IMR-90 (cell line): ENCODE measurements at regions not wholly inside any gene's neighbourhood (a gene's known extent, or its start where the extent isn't known, plus 50 kb on each side); places are given as distances from the start of the nearest gene placed in this dataset.

Experiments used
- ATAC-seq: fragments of 200-7000 bp; cut with Tn5 transposase; 2 replicates; pipeline ENCODE4 v1.9.1; 2020; ENCODE audit warnings: low read depth, mild to moderate bottlenecking, moderate library complexity
- BruUV-seq: library from RNA; stranded (reverse); fragments of 400-500 nt; replicated peaks from 2 replicates; lab custom pipeline; 2021; lab: Mats Ljungman, UMichigan
- CTCF ChIA-PET: fragments of 300-600 bp; formaldehyde crosslinking; extraction: SDS; loops from one replicate; lab custom pipeline; 2021; ENCODE audit warnings: antibody characterized with exemption; lab: Yijun Ruan, JAX
- POLR2A ChIA-PET: fragments of 300-600 bp; sonication (Branson Sonifier 250); formaldehyde crosslinking; loops from one replicate; lab custom pipeline; 2022; ENCODE audit warnings: antibody characterized with exemption; ENCODE audit not compliant: unreplicated experiment; lab: Charles Lee
- DNase-seq: peaks from one replicate; pipeline ENCODE4 v3.0.0; 2013
- H2AFZ ChIP-seq: replicated peaks from 2 replicates; pipeline ENCODE3; 2013; ENCODE audit warnings: low read length, mild to moderate bottlenecking; ENCODE audit not compliant: poor library complexity
- H2AK5ac ChIP-seq: 2 replicates; pipeline ENCODE4 v1.6.1; 2013; ENCODE audit warnings: low read depth, low read length, inconsistent platforms
- H2AK9ac ChIP-seq: replicated peaks from 2 replicates; pipeline ENCODE3; 2013; ENCODE audit warnings: mild to moderate bottlenecking, low read depth, low read length, moderate library complexity; ENCODE audit not compliant: poor library complexity
- H2BK120ac ChIP-seq: 2 replicates; pipeline ENCODE4 v1.6.1; 2013; ENCODE audit warnings: low read depth, low read length, inconsistent platforms
- H2BK15ac ChIP-seq: 3 replicates; pipeline ENCODE4 v1.6.1; 2013; ENCODE audit warnings: low read depth, low read length, inconsistent platforms
- H2BK20ac ChIP-seq: 2 replicates; pipeline ENCODE4 v1.6.1; 2013; ENCODE audit warnings: low read depth, mild to moderate bottlenecking, inconsistent platforms, low read length, moderate library complexity
- H2BK5ac ChIP-seq: 2 replicates; pipeline ENCODE4 v1.6.1; 2013; ENCODE audit warnings: mild to moderate bottlenecking, low read depth, low read length, inconsistent platforms; ENCODE audit not compliant: poor library complexity, severe bottlenecking
- H3K14ac ChIP-seq: replicated peaks from 2 replicates; pipeline ENCODE4 v1.6.1; 2013; ENCODE audit warnings: low read depth, low read length, inconsistent platforms
- H3K18ac ChIP-seq: 2 replicates; pipeline ENCODE4 v1.6.1; 2013; ENCODE audit warnings: low read depth, low read length, control low read depth
- H3K23ac ChIP-seq: 2 replicates; pipeline ENCODE4 v1.6.1; 2013; ENCODE audit warnings: low read depth, low read length, inconsistent platforms
- H3K27ac ChIP-seq: 2 replicates; pipeline ENCODE4 v1.5.1; 2013; ENCODE audit warnings: mild to moderate bottlenecking, control low read depth, low read length; ENCODE audit not compliant: insufficient read depth
- H3K27me3 ChIP-seq: 2 replicates; pipeline ENCODE4 v1.6.1; 2013; ENCODE audit warnings: low read length; ENCODE audit not compliant: control insufficient read depth, insufficient read depth
- H3K36me3 ChIP-seq: 2 replicates; pipeline ENCODE4 v1.6.1; 2013; ENCODE audit warnings: low read length, mixed read lengths; ENCODE audit not compliant: control insufficient read depth, insufficient read depth
- H3K4ac ChIP-seq: 2 replicates; pipeline ENCODE4 v1.6.1; 2013; ENCODE audit warnings: low read depth, low read length, inconsistent platforms
- H3K4me1 ChIP-seq: 2 replicates; pipeline ENCODE4 v1.6.1; 2013; ENCODE audit warnings: low read length, mixed read lengths; ENCODE audit not compliant: control insufficient read depth, insufficient read depth
- H3K4me2 ChIP-seq: 2 replicates; pipeline ENCODE4 v1.6.1; 2013; ENCODE audit warnings: low read depth, mild to moderate bottlenecking, control low read depth, low read length, moderate library complexity
- H3K4me3 ChIP-seq: 2 replicates; pipeline ENCODE4 v1.5.1; 2013; ENCODE audit warnings: low read depth, mild to moderate bottlenecking, control low read depth, low read length, moderate library complexity; ENCODE audit not compliant: insufficient read depth
- H3K56ac ChIP-seq: 2 replicates; pipeline ENCODE4 v1.6.1; 2013; ENCODE audit warnings: low read length, inconsistent platforms; ENCODE audit not compliant: insufficient read depth; ENCODE audit errors: extremely low read depth
- H3K79me1 ChIP-seq, 2 experiments: 2 replicates each; pipeline ENCODE4 v1.6.1; 2013; ENCODE audit warnings: low read length in 2 of 2, inconsistent platforms in 1 of 2, low read depth in 1 of 2
- H3K9ac ChIP-seq: 2 replicates; pipeline ENCODE4 v1.6.1; 2013; ENCODE audit warnings: low read depth, low read length, control low read depth
- H3K9me1 ChIP-seq: 2 replicates; pipeline ENCODE4 v1.6.1; 2013; ENCODE audit warnings: low read length, inconsistent platforms; ENCODE audit not compliant: insufficient read depth
- H3K9me3 ChIP-seq: 2 replicates; pipeline ENCODE4 v1.6.1; 2013; ENCODE audit warnings: low read length; ENCODE audit not compliant: control insufficient read depth, insufficient read depth
- H4K20me1 ChIP-seq: 2 replicates; pipeline ENCODE4 v1.6.1; 2013; ENCODE audit warnings: low read length, inconsistent platforms; ENCODE audit not compliant: insufficient read depth
- H4K5ac ChIP-seq: 2 replicates; pipeline ENCODE4 v1.6.1; 2013; ENCODE audit warnings: mild to moderate bottlenecking, low read depth, low read length, control low read depth
- H4K8ac ChIP-seq, 2 experiments: 2 replicates each; pipeline ENCODE4 v1.6.1; 2013; ENCODE audit warnings: low read depth in 2 of 2, low read length in 2 of 2, control low read depth in 1 of 2, inconsistent platforms in 1 of 2
- H4K91ac ChIP-seq: 2 replicates; pipeline ENCODE4 v1.6.1; 2013; ENCODE audit warnings: low read depth, low read length, inconsistent platforms; ENCODE audit not compliant: insufficient read depth
- FOS ChIP-seq: fragments of 150-350 bp; IDR thresholded peaks from 2 replicates; pipeline ENCODE4 v1.6.1; 2016; ENCODE audit warnings: low read depth, low read length
- WGBS, 2 experiments: methylation state at CpG; one replicate each; pipeline versions ENCODE4 v1.1.5 to v1.1.7; 2013; ENCODE audit warnings: missing lambda C conversion rate in 2 of 2; ENCODE audit not compliant: insufficient read length in 1 of 2; ENCODE audit errors: extremely low coverage in 2 of 2; 5-methylcytosine and 5-hydroxymethylcytosine counted together
- dilution Hi-C: fragments of 300-500 bp; cut with HindIII; formaldehyde crosslinking; loops from one replicate; pipeline ENCODE4 v1.14.3; 2018; ENCODE audit warnings: low sequenced_read_pairs; ENCODE audit not compliant: unreplicated experiment
- in situ Hi-C: fragments of 300-500 bp; cut with MboI; formaldehyde crosslinking; loops from 3 replicates; pipeline ENCODE4 v1.14.3; 2019; ENCODE audit warnings: low sequenced_read_pairs, inconsistent platforms, mixed read lengths
- intact Hi-C: fragments of 100-400 bp; cut with micrococcal nuclease; formaldehyde crosslinking; loops from 2 replicates; pipeline ENCODE4 v1.10.0; 2022
- TF ChIP-seq, protein P1 (sequence below): conservative IDR thresholded peaks from 2 replicates; pipeline ENCODE4 v1.5.1; 2012; ENCODE audit warnings: mild to moderate bottlenecking, low read depth, low read length, improper control_type of control experiment

DNA sequence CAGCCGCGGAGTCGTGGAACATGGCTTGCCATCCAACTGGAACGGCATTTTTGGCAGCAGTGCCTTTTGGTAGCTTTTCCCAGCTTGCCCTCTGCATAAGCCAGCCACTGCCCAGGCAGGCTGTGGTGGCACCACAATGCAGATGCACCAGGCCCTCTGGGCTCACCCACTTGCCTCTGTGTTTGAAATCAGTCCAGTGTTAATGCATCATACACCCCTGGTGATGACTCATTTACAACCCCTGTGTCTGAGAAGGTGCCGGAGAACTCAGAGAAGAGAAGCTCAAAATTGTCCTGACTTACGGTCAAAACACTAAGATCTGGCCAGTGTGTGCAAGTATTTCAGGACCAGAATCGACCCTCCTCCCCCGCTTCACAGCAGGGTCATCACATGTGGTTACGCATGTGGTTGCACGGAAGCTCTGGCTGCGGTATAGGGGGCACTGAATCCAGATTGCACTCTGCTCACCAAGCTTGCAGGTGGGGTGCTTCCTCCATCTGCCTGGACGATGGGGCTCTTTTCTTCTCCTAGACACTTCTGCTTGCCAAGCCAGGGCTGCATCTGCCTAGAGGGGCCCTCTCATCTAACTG is 66.5 kb upstream of the SMIM15 start:
- Histone ChIP-seq H2AFZ (peak overlapping the region; percentile 24), H3K4ac (no peak overlapping the region), H2BK15ac (no peak overlapping the region), H3K56ac (no peak overlapping the region), H4K8ac (no peak overlapping the region), H3K4me2 (no peak overlapping the region), H3K36me3 (no peaks in the 10 kb centered on the region), H3K9me3 (0 out of 2 replicates have a peak, but pooled peaks cover 2% of the 10 kb centered on the region), H2BK20ac (no peak overlapping the region), H4K91ac (no peak overlapping the region), H3K9ac (no peak overlapping the region), H4K20me1 (no peaks in the 10 kb centered on the region), H3K79me1 (no peaks in the 10 kb centered on the region), H3K9me1 (peaks cover 19% of the 10 kb centered on the region; the same call in 1 of the 2 replicates), H3K18ac (no peak overlapping the region), H3K4me3 (no peak overlapping the region), H3K14ac (0 out of 2 replicates have a peak overlapping the region, but pooled peaks have one; percentile 15), H2BK5ac (no peak overlapping the region), H2BK120ac (no peak overlapping the region), H2AK9ac (peak overlapping the region; percentile 60), H2AK5ac (no peak overlapping the region), H3K27me3 (no peaks in the 10 kb centered on the region), H3K23ac (no peak overlapping the region), H3K27ac (no peak overlapping the region), H4K5ac (no peak overlapping the region), H3K4me1 (peaks cover 12% of the 10 kb centered on the region; the same call in 1 of the 2 replicates)
- POLR2A ChIA-PET, result interaction anchor here (0.6 kb wide), 1 partner anchor 104 kb away, joined by 3 read pairs; no protein-coding TSS in a partner anchor
- DNase-seq (peak; percentile 52), ATAC-seq (peak; percentile 45; the same call in 1 of the 2 replicates)
- CTCF ChIA-PET, result no interaction called here
- intact Hi-C loops (no loop called here), in situ Hi-C loops (no loop called here), dilution Hi-C loops (no loop called here)
- TF ChIP-seq, protein P1, sequence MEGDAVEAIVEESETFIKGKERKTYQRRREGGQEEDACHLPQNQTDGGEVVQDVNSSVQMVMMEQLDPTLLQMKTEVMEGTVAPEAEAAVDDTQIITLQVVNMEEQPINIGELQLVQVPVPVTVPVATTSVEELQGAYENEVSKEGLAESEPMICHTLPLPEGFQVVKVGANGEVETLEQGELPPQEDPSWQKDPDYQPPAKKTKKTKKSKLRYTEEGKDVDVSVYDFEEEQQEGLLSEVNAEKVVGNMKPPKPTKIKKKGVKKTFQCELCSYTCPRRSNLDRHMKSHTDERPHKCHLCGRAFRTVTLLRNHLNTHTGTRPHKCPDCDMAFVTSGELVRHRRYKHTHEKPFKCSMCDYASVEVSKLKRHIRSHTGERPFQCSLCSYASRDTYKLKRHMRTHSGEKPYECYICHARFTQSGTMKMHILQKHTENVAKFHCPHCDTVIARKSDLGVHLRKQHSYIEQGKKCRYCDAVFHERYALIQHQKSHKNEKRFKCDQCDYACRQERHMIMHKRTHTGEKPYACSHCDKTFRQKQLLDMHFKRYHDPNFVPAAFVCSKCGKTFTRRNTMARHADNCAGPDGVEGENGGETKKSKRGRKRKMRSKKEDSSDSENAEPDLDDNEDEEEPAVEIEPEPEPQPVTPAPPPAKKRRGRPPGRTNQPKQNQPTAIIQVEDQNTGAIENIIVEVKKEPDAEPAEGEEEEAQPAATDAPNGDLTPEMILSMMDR, result no peak
- peak; percentile 49 for TF ChIP-seq FOS
- no TSS peak for BruUV-seq
- WGBS, 2 experiments, result 97% methylated on average over 8 of the region's 12 CpGs; no CpG with 5 or more reads in 1 of the 2 experiments
